HG02763 (cell line): ENCODE measurements at regions not wholly inside any gene's neighbourhood (a gene's known extent, or its start where the extent isn't known, plus 50 kb on each side); places are given as distances from the start of the nearest gene placed in this dataset.
"Not testable (repeated sequence)": the region's sequence is repeated elsewhere in the genome, so short reads cannot be mapped to it uniquely, and the experiment has no call there.

Experiments used
- ATAC-seq: cut with Tn5 transposase; IDR thresholded peaks from one replicate; pipeline ENCODE4 v1.9.1; 2021; ENCODE audit warnings: mild to moderate bottlenecking, moderate library complexity; ENCODE audit not compliant: unreplicated experiment

DNA sequence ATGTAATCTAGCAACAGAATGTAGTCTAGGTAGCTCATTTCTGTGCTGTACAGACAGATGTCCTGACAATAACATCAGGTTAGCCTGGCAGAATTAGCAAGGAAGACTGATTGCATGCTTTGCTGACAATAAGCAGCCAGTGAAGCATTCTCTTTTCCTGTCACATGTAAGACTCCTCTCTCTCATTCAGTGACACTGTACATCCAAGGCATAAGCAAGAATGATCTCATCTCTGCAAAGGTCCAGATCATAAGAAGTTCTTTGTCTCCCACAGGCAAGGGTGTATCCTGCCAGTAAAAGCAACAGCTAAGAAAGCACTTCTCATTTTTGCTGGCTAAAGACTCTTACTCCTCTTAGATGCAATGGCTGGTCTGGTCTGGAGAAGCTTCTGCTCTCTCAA is 861.8 kb downstream of the TAF11L14 start:
- ATAC-seq, result no peak

DNA sequence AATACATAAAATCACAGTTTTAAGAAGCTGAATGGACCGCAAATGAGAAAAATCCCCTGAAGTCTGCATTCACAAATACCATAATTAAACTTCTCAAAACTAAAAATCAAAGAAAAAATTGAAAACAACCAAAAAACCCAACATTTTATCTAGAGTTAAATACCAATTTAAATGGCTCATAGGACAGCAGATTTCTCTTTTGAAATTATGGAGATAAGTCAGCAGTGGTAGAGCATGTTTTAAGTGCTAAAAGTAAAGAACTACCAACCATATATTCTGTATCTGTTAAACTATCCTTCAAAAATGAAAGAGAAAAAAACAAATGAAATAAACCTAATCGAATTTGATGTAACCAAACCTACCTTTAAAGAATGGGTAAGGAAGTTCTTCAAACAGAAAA is 862.8 kb downstream of the TAF11L14 start:
- ATAC-seq, result no peak

DNA sequence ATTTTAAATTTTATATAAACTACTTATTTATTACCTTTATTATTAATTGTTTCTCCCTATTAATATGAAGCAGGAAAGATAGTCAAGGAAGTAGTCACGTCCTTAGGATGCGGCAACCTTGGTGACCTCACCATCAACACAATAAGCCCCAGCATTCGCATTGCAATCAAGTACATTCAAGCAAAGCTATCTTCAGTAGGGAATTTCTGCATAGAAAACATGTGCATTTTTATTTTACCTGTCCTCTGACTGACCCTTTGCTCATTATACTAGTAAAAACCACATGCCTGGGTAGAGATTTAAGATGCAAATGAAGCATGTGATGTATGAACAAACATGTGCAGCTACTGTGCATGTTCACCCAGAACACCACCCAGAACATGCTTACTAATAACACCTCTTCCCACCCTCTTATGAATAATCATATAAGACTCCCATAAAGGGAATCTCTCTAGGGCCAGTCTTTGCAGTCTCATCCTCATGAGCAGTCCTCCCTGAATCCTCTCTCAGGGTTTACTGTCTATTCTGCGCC is 869.6 kb downstream of the TAF11L14 start:
- ATAC-seq, result no peak

DNA sequence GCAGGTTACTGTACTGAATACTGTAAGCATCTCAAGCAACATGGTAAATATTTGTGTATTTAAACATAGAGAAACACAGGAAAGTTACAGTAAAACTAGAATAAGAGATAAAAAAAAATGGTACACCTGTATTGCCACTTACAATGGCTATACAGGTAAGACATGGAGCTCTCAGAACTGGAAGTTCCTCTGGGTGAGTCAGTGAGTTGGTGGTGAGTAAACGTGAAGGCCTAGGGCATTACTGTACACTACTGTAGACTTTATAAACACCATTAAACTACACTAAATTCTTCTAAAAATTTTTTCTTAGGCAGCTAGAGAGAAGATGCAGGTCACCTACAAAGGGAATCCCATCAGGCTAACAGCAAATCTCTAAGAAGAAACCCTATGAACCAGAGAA is 872.9 kb downstream of the TAF11L14 start:
- no peak for ATAC-seq

DNA sequence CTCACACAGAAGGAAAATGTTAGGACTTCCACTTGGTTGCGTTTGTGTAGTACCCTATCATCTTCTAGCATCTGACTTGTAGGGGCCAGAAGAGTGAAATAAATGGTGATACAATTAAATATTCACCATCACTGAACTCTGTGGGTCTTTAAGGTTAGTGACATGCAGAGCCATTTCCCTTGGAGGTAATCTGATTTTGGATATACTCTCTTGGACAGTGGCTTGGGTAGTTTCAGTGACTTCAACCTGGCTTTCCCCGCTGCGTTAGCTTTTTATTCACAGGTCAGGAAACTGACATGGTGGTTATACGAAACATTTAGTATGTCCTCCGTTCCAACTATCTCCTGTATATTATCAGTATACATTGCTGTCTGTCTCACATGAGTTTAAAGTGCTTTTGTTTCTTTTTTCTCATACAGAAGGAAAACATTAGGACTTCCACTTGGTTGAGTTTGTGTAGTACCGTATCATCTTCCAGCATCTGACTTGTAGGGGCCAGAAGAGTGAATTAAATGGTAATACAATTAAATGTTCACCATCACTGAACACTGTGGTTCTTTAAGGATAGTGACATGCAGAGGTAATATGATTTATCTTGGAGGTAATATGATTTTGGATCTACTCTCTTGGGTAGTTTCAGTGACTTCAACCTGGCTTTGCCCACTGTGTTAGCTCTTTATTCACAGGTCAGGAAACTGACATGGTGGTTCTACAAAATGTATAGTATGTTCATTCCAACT is 883.6 kb downstream of the TAF11L14 start:
- ATAC-seq, result no peak

DNA sequence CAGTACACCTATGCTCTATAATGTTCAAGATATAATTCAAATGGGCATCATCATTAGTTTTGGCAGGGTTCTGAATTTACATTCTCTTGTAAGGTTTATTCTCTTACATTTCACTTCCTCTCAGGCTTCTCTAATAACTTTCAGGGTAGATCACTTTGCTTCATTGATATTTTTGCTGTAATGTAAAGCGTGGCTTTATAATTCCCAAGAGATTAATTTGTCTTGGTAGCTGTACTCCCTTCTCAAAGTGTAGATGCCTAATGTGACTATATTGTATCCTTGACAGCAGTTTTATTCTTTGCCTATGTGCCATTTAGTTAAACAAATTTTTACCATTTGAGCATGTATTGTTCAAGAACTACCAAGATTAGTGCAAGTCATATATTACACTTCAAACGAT is 889.1 kb downstream of the TAF11L14 start:
- ATAC-seq, result no peak

DNA sequence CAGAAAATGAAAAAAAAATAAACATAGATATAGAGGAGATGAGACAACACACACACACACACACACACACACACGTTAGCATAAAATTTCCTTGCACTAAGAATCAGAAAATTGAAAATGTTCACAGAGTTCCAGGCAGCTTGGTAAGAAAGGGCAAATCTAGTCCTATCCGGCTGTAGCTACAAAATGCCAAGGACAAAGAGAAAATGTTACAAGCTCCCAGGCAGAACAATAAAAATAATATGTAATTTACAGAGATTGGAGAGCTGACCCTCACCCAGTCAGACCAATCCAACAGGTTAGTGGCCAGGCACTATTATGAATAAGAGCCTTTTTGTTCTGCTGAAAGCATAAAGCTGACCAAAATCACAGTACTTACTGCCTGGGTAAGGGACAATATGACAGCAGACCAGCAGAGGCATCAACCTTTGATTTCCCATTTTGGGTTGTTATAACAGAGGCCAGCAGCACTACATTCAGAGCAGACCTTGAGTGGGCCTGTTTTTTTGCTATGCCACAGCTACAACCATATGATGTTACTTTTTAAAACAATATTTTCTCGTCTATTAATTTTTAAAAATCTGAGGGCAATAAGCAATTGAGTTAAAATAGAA is 892.6 kb downstream of the TAF11L14 start:
- no peak for ATAC-seq

DNA sequence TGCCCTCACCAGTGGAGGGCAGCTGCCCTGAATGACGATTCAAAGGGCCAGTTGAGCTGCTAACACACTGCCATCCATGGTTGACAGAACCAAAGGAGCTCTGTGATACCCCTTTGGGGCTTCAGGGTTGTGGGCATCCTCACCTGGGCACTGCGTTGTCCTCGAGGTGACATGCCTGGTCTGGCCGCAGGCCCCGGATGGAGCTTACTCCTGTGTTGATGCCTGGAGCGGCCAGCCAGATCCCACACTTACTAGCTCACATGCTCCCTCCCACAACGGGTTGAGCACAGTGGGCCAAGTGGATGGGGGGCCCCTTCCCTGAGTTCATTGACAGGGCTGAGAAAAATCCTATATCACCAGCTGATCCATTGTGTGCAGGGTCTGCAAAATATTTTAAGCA is 898.9 kb downstream of the TAF11L14 start:
- no peak for ATAC-seq

DNA sequence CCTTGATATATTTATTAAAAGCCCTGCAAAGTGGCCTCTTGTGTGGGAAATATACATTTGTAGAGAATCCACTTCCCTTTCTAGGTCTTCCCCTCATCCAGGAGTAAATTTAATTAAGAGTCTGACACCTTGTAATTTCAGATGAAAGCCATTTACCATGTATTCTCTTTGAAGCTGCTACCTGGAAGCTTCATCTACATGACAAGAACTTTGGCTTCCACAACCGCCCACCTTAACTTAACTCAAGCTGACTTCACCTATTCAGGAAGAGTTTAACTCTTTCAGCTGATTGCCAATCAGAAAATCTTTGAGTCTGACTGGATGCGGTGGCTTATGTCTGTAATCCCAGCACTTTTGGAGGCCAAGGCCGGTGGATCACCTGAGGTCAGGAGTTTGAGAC is 899.9 kb downstream of the TAF11L14 start:
- no peak for ATAC-seq

DNA sequence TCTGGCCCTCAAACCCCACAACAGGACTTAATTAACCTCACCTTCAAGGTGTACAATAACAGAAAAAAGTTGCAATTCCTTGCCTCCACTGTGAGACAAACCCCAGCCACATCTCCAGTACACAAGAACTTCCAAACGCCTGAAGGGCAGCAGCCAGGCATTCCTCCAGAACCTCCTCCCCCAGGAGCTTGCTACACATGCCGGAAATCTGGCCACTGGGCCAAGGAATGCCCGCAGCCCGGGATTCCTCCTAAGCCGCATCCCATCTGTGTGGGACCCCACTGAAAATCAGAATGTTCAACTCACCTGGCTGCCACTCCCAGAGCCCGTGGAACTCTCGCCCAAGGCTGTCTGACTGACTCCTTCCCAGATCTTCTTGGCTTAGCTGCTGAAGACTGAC is 901.5 kb downstream of the TAF11L14 start:
- ATAC-seq, result not testable (repeated sequence)

DNA sequence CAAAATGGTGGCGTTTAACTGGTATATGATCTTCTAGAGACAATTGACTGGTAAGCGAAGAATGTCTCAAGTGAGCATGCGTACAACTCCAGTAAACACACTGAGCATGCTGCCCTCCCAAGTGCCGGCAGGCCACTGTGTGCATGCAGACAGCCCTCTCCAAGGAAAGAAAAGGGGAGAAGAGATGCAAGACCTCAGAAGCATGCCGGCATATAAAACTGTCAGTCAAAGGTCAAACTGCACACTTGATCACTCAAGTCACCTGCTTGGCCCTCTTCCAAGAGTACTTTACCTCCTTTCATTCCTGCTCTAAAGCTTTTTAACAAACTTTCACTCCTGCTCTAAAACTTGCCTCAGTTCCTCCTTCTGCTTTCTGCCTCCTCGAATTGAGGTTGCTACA is 910.2 kb downstream of the TAF11L14 start:
- no peak for ATAC-seq

DNA sequence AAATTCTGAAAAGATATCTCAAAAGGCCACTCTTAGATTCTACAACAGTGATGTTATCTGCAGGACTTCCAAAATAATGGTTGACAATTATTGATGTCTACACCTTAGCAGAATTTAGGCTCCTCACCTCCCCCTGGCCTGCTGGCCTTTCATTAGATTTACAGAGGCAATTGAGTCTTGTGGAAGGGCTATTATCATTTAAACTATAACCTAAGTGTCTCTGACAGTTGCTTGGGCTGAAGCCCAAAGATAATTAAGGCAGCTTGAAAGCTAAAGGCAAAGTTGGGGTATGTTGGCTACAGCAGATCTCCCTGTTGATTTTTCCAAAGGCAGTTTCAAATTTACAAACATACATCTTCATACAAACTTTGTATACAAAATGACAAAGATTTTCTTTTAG is 912.3 kb downstream of the TAF11L14 start:
- no peak for ATAC-seq

DNA sequence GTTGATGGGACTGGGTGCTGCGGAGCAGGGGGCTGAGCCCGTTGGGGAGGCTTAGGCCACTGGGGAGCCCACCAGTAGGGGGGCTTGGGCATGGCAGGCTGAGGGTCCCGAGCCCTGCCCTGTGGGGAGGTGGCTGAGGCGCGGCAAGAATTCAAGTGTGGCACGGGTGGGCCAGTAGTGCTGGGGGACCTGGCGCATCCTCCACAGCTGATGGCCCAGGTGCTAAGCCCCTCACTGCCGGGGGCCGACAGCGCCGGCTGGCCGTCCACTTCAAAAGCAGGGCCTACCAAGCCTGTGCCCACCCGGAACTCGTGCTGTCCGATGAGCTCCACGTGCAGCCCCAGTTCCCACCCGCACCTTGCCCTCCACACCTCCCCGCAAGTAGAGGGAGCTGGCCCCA is 917.5 kb downstream of the TAF11L14 start:
- ATAC-seq, result no peak

DNA sequence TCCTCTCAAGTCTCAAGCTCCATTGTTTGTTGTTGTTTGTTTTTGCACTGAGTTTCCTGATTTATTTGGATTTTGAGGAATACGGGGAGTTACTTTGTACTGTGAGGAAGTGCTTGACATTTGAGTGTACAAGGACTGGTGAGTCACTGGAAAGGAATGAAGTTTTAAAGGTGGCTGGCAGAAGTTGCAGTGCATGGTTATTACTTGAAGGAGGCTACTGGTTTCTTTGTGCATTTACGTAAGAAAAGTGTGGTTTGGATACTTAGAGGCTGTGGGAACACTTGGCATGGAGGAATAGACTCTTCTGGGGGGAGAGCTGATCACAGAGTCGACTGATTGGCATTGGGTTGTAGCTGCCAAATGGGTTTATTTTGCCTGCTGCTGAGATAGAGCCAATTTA is 919.0 kb downstream of the TAF11L14 start:
- ATAC-seq, result no peak

DNA sequence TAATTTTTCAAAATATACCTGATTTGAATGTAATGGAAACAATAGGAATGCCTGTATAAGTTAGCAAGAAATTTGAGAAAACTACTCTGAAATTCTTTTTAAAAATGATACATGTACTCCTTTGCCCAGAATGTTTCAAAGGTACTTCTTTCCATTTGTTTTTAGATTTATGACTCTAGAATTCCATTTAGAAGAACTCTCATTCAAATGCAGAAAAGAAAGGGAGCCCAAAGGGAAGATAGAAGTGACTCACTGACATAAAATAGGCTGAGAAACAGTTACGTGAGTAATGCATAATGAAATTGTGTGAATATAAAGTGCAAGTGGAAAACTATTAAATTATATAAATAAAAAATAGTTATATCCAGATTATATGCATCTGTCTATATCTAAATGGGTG is 926.3 kb downstream of the TAF11L14 start:
- ATAC-seq, result no peak

DNA sequence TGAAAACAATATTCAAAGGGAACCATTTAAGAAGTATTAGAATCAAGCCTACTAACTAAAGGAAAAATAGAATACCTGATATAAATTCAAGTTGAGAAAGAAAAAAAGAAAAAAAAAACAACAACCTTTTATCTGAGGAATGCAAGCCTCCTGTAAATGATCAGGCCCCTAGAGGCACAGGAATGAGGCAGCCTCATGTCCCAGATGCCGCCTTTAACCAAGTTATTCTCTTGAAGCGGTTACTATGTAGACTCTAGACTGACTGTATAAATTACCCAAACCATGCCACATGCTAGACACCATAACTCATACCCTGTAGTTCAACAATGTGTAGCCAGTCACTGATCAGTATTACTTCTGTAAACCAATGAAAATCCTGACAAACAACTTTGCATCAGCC is 929.6 kb downstream of the TAF11L14 start:
- no peak for ATAC-seq

DNA sequence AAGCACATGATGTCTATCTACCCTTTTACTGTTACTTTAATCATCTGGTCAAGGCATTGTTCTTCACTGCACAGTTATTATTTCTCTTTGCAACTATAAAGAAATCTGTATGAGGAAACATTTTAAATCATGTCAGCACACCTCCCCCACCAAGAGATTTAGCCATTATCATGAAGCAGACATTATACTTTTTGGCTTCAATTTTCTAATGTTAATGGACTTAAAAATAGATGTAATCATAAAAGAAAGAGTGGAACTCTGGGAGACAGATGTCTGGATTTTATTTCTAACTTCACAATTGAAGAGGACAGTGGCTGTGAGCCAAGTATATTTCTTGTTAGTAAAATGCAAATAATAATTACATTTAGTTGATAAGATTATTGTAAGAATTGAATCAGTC is 932.4 kb downstream of the TAF11L14 start:
- ATAC-seq, result no peak

DNA sequence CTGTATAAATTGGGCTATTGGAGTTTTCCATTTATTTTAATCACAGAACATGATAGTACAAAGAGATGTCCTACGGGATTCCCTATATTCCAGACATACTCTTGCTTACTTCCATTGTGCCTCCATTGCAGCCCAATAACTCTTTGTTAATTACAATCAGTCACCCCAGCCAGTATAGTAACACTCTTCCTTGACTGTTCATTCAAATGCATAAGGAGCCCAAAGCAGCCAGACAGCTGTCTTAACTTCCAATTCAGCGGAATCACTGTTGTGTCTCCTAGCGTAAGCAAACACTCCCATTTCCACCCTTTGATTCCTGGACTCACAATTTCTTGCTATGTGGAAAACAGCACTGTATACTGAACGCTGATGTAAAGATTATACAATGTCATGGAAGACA is 942.3 kb downstream of the TAF11L14 start:
- ATAC-seq, result no peak

DNA sequence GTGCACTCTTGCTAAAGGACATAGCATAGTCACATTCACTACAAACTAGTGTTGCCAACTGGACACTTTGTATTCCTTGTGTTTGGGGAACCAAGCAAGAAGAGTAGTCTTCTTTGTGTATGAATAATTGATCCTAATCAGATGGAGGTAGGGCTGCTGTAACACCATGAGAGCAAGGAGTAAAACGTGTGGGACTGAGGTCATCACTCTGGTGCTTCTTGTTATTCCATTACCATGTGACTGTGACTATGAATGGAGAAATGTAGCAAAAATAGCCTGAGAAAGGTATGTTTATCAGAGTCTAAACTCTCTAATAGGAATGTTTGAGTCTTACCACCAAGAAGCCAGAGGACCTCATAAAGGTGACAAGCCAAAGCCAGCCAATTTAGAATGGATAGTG is 966.9 kb downstream of the TAF11L14 start:
- ATAC-seq, result no peak

DNA sequence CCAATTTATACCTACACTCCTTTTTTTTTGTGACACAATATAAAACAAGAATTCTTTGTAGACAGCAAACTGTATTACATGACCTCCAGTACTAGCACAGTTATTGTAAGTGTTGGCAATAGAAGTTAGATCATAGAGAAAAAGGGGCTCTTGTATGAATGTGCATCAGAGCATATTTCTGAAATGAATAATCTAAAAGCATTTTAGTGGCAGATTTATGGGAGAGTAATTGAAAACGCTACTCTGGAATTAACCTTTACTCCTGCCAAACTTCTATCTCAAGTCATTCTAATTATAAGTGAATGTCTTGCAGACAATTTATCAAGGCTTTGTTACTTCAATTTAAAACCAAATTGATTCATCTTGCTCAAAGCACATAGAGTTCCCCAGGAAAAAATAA is 968.1 kb downstream of the TAF11L14 start:
- no peak for ATAC-seq

DNA sequence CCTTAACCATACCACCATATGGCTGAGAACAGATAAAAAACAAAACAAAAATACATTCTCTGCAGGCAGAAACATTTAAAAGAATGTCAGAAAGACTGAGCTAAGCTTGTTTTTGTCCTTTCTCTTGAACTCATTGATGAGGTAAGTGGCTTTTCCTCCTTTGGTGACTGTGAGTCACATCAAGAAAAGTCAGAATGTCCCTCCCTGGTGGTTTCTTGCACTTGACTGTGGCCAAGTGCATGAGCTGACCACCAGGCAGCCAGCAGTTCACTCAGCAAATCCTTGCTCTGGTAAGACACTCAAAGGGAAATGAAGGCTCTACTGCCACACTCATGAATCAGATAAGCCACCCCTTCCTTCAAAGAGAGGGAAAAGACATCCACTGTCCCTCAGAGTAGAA is 970.9 kb downstream of the TAF11L14 start:
- ATAC-seq, result no peak

DNA sequence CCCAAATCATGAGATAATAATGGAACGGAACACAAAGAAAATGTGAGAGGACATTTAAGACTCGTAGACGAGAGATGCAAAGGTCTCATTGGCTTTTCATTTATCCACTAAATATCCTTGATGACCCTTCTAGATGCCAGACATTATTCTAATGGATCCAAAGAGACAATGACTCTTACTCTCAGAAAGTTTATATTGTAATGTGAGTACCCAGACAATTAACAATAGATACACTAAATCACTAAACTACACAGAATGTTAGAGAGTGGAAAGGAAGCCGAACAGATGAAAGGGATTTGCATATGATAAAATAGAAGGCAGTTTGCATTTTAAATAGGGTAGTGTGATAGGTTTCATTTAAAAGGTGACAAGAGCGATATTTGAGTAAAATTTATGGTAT is 973.3 kb downstream of the TAF11L14 start:
- ATAC-seq, result no peak

DNA sequence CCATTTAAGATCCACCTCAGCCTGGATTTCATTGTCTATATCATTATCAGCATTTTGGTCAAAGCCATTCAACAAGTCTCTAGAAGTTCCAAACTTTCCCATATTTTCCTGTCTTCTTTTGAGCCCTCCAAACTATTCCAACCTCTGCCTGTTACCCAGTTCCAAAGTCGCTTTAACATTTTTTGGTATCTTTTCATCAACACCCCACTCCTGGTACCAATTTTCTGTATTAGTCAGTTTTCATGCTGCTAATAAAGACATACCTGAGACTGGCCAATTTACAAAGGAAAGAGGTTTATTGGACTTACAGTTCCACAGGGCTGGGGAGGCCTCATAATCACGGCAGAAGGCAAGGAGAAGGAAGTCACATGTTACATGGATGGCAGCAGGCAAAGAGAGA is 982.9 kb downstream of the TAF11L14 start:
- ATAC-seq, result not testable (repeated sequence)
